ENCODE measurements at regions not wholly inside any gene's neighbourhood (a gene's known extent, or its start where the extent isn't known, plus 50 kb on each side); places are given as distances from the start of the nearest gene placed in this dataset.

DNA sequence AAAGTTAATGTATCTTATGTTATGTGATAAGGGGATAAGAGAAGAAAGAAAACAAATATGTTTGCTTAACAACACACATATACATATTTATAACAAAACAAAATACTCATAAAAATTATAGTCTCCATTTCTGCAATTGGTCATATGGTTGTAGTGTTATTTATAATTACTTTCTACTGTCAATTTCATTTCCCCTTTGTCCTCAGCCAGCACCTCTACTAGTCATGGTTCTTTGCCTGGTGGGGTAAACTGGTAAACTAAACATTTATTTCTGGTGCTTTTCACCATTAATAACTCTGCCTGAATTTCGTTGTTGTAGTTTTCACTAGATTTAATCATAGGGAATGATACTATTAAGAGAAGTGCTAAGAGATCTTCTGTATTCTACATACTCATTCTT, 88.0 kb upstream of the ALCAM start:
- Histone ChIP-seq H3K27me3 (replicated peaks; ENCODE audit: insufficient read depth, low read length) (no peaks in the 10 kb centered on the region), H3F3A (ENCODE audit: insufficient read depth, low read length) (no peaks in the 10 kb centered on the region), H3K36me3 (replicated peaks; ENCODE audit: insufficient read depth, low read length) (no peaks in the 10 kb centered on the region), H3K9me2 (replicated peaks; ENCODE audit: insufficient read depth, low read length) (no peaks in the 10 kb centered on the region), H3K9me3 (replicated peaks; ENCODE audit: insufficient read depth, low read length) (no peaks in the 10 kb centered on the region), H3K4me1 (ENCODE audit: low read length) (no peaks in the 10 kb centered on the region), H2AFZ (ENCODE audit: low read length) (no peak overlapping the region), H4K20me1 (ENCODE audit: insufficient read depth, low read length) (no peaks in the 10 kb centered on the region), H3K9ac (ENCODE audit: low read length) (no peak overlapping the region), H3K27ac (ENCODE audit: low read length) (no peak overlapping the region), H3K4me2 (ENCODE audit: low read depth, low read length) (no peak overlapping the region), H3K79me2 (ENCODE audit: low read length) (no peaks in the 10 kb centered on the region), H3K4me3 (ENCODE audit: low read length) (no peak overlapping the region)
- TF ChIP-seq EZH2phosphoT487 (IDR thresholded peaks at IDR 0.05; ENCODE audit: low read length), result no peak
- no peak for TF ChIP-seq EZH2 (optimal IDR thresholded peaks at IDR 0.05; ENCODE audit: low read depth, low read length)
- TF ChIP-seq, protein P1, sequence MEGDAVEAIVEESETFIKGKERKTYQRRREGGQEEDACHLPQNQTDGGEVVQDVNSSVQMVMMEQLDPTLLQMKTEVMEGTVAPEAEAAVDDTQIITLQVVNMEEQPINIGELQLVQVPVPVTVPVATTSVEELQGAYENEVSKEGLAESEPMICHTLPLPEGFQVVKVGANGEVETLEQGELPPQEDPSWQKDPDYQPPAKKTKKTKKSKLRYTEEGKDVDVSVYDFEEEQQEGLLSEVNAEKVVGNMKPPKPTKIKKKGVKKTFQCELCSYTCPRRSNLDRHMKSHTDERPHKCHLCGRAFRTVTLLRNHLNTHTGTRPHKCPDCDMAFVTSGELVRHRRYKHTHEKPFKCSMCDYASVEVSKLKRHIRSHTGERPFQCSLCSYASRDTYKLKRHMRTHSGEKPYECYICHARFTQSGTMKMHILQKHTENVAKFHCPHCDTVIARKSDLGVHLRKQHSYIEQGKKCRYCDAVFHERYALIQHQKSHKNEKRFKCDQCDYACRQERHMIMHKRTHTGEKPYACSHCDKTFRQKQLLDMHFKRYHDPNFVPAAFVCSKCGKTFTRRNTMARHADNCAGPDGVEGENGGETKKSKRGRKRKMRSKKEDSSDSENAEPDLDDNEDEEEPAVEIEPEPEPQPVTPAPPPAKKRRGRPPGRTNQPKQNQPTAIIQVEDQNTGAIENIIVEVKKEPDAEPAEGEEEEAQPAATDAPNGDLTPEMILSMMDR (IDR thresholded peaks at IDR 0.05; ENCODE audit: low read length), result no peak
- no peak for DNase-seq

DNA sequence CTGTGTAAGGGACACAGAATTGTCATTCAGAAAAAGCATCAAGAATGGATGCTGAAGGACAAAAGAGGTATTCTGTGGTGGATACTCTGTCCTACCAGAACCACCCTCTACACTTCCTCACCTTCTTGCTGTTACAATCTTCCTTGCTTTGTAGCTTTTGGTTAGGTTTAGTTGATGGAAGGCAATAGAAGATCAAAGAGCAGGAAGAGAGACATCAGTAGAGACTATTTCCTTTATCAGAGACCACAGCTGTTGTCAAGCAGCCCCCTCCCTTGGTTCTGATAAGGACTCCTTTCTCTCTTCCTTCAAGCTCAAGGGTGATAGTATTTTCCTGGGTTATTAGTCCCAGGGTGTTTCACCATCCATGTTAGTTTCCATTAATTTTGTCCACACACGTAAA, 84.7 kb upstream of the ALCAM start:
- no peak overlapping the region for H3K4me3 ChIP-seq (ENCODE audit: low read length)
- no peaks in the 10 kb centered on the region for H3K9me2 ChIP-seq (replicated peaks; ENCODE audit: insufficient read depth, low read length)
- no peaks in the 10 kb centered on the region for H3F3A ChIP-seq (ENCODE audit: insufficient read depth, low read length)
- H3K9ac ChIP-seq (ENCODE audit: low read length), result no peak overlapping the region
- TF ChIP-seq, protein P1 (IDR thresholded peaks at IDR 0.05; ENCODE audit: low read length), result no peak
- no peak for TF ChIP-seq EZH2phosphoT487 (IDR thresholded peaks at IDR 0.05; ENCODE audit: low read length)
- no peak for TF ChIP-seq EZH2 (optimal IDR thresholded peaks at IDR 0.05; ENCODE audit: low read depth, low read length)
- H3K27ac ChIP-seq (ENCODE audit: low read length), result no peak overlapping the region
- H3K79me2 ChIP-seq (ENCODE audit: low read length), result no peaks in the 10 kb centered on the region
- no peaks in the 10 kb centered on the region for H3K27me3 ChIP-seq (replicated peaks; ENCODE audit: insufficient read depth, low read length)
- DNase-seq, result no peak
- H3K9me3 ChIP-seq (replicated peaks; ENCODE audit: insufficient read depth, low read length), result no peaks in the 10 kb centered on the region
- H2AFZ ChIP-seq (ENCODE audit: low read length), result no peak overlapping the region
- no peaks in the 10 kb centered on the region for H3K4me1 ChIP-seq (ENCODE audit: low read length)
- H3K4me2 ChIP-seq (ENCODE audit: low read depth, low read length), result no peak overlapping the region
- no peaks in the 10 kb centered on the region for H3K36me3 ChIP-seq (replicated peaks; ENCODE audit: insufficient read depth, low read length)
- H4K20me1 ChIP-seq (ENCODE audit: insufficient read depth, low read length), result no peaks in the 10 kb centered on the region

DNA sequence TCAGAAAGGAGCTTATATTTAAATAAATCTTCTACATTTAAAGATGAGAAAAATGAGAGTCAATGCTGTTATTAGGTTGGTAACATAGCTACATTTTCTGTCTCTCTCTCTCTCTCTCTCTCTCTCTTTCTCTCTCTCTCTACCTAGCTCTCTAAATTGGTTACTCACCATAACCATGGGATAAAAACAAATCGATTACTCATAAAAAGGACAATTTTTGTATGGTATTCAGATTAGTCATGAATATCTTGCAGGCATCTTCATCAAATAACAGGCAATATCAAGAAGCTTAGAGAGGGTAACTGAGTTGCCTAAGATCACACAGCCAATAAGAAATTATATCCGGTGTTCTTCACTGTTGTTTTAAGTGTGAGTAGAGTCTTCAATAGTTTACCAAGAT, 81.8 kb upstream of the ALCAM start:
- Histone ChIP-seq H3K4me1 (ENCODE audit: low read length) (no peaks in the 10 kb centered on the region), H3K9me3 (replicated peaks; ENCODE audit: insufficient read depth, low read length) (no peaks in the 10 kb centered on the region), H3K79me2 (ENCODE audit: low read length) (no peaks in the 10 kb centered on the region), H2AFZ (ENCODE audit: low read length) (no peak overlapping the region), H3K4me2 (ENCODE audit: low read depth, low read length) (no peak overlapping the region), H3K27ac (ENCODE audit: low read length) (no peak overlapping the region), H3K36me3 (replicated peaks; ENCODE audit: insufficient read depth, low read length) (no peaks in the 10 kb centered on the region), H3K27me3 (replicated peaks; ENCODE audit: insufficient read depth, low read length) (no peaks in the 10 kb centered on the region), H4K20me1 (ENCODE audit: insufficient read depth, low read length) (no peaks in the 10 kb centered on the region), H3K9ac (ENCODE audit: low read length) (no peak overlapping the region), H3K4me3 (ENCODE audit: low read length) (no peak overlapping the region), H3K9me2 (replicated peaks; ENCODE audit: insufficient read depth, low read length) (no peaks in the 10 kb centered on the region), H3F3A (ENCODE audit: insufficient read depth, low read length) (no peaks in the 10 kb centered on the region)
- no peak for DNase-seq
- TF ChIP-seq, protein P1 (IDR thresholded peaks at IDR 0.05; ENCODE audit: low read length), result no peak
- TF ChIP-seq EZH2phosphoT487 (IDR thresholded peaks at IDR 0.05; ENCODE audit: low read length), result no peak
- no peak for TF ChIP-seq EZH2 (optimal IDR thresholded peaks at IDR 0.05; ENCODE audit: low read depth, low read length)

All from MM.1S (cell line).